CD14-positive monocyte (primary cell): ENCODE measurements at regions not wholly inside any gene's neighbourhood (a gene's known extent, or its start where the extent isn't known, plus 50 kb on each side); places are given as distances from the start of the nearest gene placed in this dataset.

Experiments
- DNase-seq, 3 donors: peaks; one replicate each; pipeline ENCODE4 v3.0.0-alpha.2; 2011 to 2022
- H2AFZ ChIP-seq: 2 replicates; pipeline ENCODE4 v1.6.0; 2012; ENCODE audit warnings: mild to moderate bottlenecking, low read depth, low read length, inconsistent platforms; ENCODE audit not compliant: insufficient read depth, poor library complexity, severe bottlenecking
- H3K27ac ChIP-seq, 2 donors: 1 replicate in 1 of 2; 2 replicates in 1 of 2; pipeline ENCODE4 v1.5.1; 2012 to 2013; ENCODE audit warnings: low read length in 2 of 2, control low read depth in 1 of 2, inconsistent platforms in 1 of 2, low read depth in 1 of 2, mild to moderate bottlenecking in 1 of 2
- H3K27me3 ChIP-seq, 2 donors: one replicate each; pipeline versions ENCODE4 v1.6.0 to v1.6.1; 2011 to 2013; ENCODE audit warnings: low read length in 2 of 2; ENCODE audit not compliant: control insufficient read depth in 2 of 2, insufficient read depth in 2 of 2
- H3K36me3 ChIP-seq, 2 donors: replicated peaks in 1 of 2; 1 replicate in 1 of 2; 2 replicates in 1 of 2; pipeline versions ENCODE4 v1.5.1 to v1.6.1; 2012 to 2013; ENCODE audit warnings: low read length in 2 of 2, control low read depth in 1 of 2, inconsistent platforms in 1 of 2, mild to moderate bottlenecking in 1 of 2; ENCODE audit not compliant: insufficient read depth in 2 of 2, control insufficient read depth in 1 of 2
- H3K4me1 ChIP-seq, 2 donors: 1 replicate in 1 of 2; 2 replicates in 1 of 2; pipeline versions ENCODE4 v1.5.1 to v1.6.1; 2012 to 2013; ENCODE audit warnings: low read length in 2 of 2, control low read depth in 1 of 2, inconsistent platforms in 1 of 2, mild to moderate bottlenecking in 1 of 2, moderate library complexity in 1 of 2; ENCODE audit not compliant: insufficient read depth in 2 of 2, control insufficient read depth in 1 of 2
- H3K4me2 ChIP-seq: replicated peaks from 2 replicates; pipeline ENCODE3; 2012; ENCODE audit warnings: low read length, moderate library complexity, mild to moderate bottlenecking; ENCODE audit not compliant: poor library complexity, severe bottlenecking; ENCODE audit errors: extremely low read depth
- H3K4me3 ChIP-seq, 3 experiments: fragments of 200-600 bp in 1 of 3; sonication (generic) in 1 of 3; replicated peaks in 1 of 3; 1 replicate in 2 of 3; 2 replicates in 1 of 3; pipeline ENCODE4 v1.5.1; 2011 to 2013; ENCODE audit warnings: low read length in 3 of 3, mild to moderate bottlenecking in 3 of 3, control low read depth in 2 of 3, low read depth in 2 of 3, inconsistent platforms in 1 of 3, moderate library complexity in 1 of 3
- H3K79me2 ChIP-seq: 2 replicates; pipeline ENCODE4 v1.6.0; 2012; ENCODE audit warnings: mild to moderate bottlenecking, control low read depth, inconsistent platforms, low read length, moderate library complexity; ENCODE audit not compliant: insufficient read depth
- H3K9ac ChIP-seq: 2 replicates; pipeline ENCODE4 v1.6.0; 2017; ENCODE audit warnings: low read length, mild to moderate bottlenecking; ENCODE audit not compliant: insufficient read depth, poor library complexity, severe bottlenecking
- H3K9me3 ChIP-seq, 2 donors: replicated peaks in 1 of 2; 1 replicate in 1 of 2; 2 replicates in 1 of 2; pipeline versions ENCODE4 v1.5.1 to v1.6.1; 2012 to 2013; ENCODE audit warnings: low read length in 2 of 2, control low read depth in 1 of 2; ENCODE audit not compliant: control insufficient read depth in 1 of 2, insufficient read depth in 1 of 2
- H4K20me1 ChIP-seq: 2 replicates; pipeline ENCODE4 v1.6.0; 2012; ENCODE audit warnings: mild to moderate bottlenecking, low read length, control low read depth, moderate library complexity; ENCODE audit not compliant: insufficient read depth
- H3K27ac Mint-ChIP-seq, 7 donors: one replicate each; pipeline ENCODE4 v1.8.0; 2020; ENCODE audit warnings: mild to moderate bottlenecking in 7 of 7, mixed read lengths in 7 of 7, moderate library complexity in 6 of 7, inconsistent platforms in 2 of 7
- H3K27me3 Mint-ChIP-seq, 3 donors: one replicate each; pipeline ENCODE4 v1.8.0; 2021 to 2022; ENCODE audit warnings: low read depth in 3 of 3, mild to moderate bottlenecking in 3 of 3, mixed read lengths in 3 of 3, moderate library complexity in 3 of 3, inconsistent platforms in 1 of 3
- H3K36me3 Mint-ChIP-seq, 2 donors: one replicate each; pipeline ENCODE4 v1.8.0; 2020; ENCODE audit warnings: mixed read lengths in 2 of 2, inconsistent platforms in 1 of 2, mild to moderate bottlenecking in 1 of 2
- H3K4me1 Mint-ChIP-seq: one replicate; pipeline ENCODE4 v1.8.0; 2020; ENCODE audit warnings: mild to moderate bottlenecking, mixed read lengths
- H3K4me3 Mint-ChIP-seq, 2 donors: one replicate each; pipeline ENCODE4 v1.8.0; 2020; ENCODE audit warnings: mild to moderate bottlenecking in 2 of 2, mixed read lengths in 2 of 2, moderate library complexity in 1 of 2
- H3K9me3 Mint-ChIP-seq, 7 donors: one replicate each; pipeline ENCODE4 v1.8.0; 2020 to 2022; ENCODE audit warnings: mixed read lengths in 7 of 7, mild to moderate bottlenecking in 6 of 7, moderate library complexity in 6 of 7, inconsistent platforms in 2 of 7
- CTCF ChIP-seq: fragments of 200-600 bp; IDR thresholded peaks from one replicate; pipeline ENCODE4 v1.8.0; 2022; ENCODE audit warnings: antibody characterized with exemption, mild to moderate bottlenecking
- WGBS: methylation state at CpG from one replicate; pipeline ENCODE4 v1.1.5; 2013; ENCODE audit warnings: missing lambda C conversion rate; ENCODE audit not compliant: insufficient coverage; 5-methylcytosine and 5-hydroxymethylcytosine counted together
- intact Hi-C, 2 donors: fragments of 100-400 bp; cut with micrococcal nuclease; formaldehyde crosslinking; loops; one replicate each; pipeline versions ENCODE4 v1.15.0 to v1.15.1; 2023

- TF ChIP-seq CTCF: no peak
- no peaks in the 10 kb centered on the region for H3K4me1 ChIP-seq
- no peaks in the 10 kb centered on the region for H3K36me3 Mint-ChIP-seq
- no peaks in the 10 kb centered on the region for H4K20me1 ChIP-seq
- no peak overlapping the region for H3K4me3 Mint-ChIP-seq
- H3K27ac Mint-ChIP-seq: no peak overlapping the region
- H3K9ac ChIP-seq: no peak overlapping the region
- intact Hi-C loops: no loop called here
- no peaks in the 10 kb centered on the region for H3K36me3 ChIP-seq
- no peaks in the 10 kb centered on the region for H3K27me3 ChIP-seq
- no peaks in the 10 kb centered on the region for H3K4me1 Mint-ChIP-seq
- no peaks in the 10 kb centered on the region for H3K9me3 Mint-ChIP-seq
- H2AFZ ChIP-seq: no peak overlapping the region
- peaks cover 0 to 3% (median 0%) of the 10 kb centered on the region in 3 donors for H3K27me3 Mint-ChIP-seq
- no peak overlapping the region for H3K4me2 ChIP-seq
- WGBS: 93% methylated on average over 7 of the region's 7 CpGs
- no peaks in the 10 kb centered on the region for H3K9me3 ChIP-seq
- H3K27ac ChIP-seq: no peak overlapping the region
- no peaks in the 10 kb centered on the region for H3K79me2 ChIP-seq
- H3K4me3 ChIP-seq: no peak overlapping the region
- no peak for DNase-seq
These were observed 107.2 kb upstream of the ZNF462 start for GRCh38 chr9:106755736-106756135.

- Histone ChIP-seq H3K27me3 (no peaks in the 10 kb centered on the region), H3K36me3 (no peaks in the 10 kb centered on the region), H3K4me2 (no peak overlapping the region), H3K4me1 (no peaks in the 10 kb centered on the region), H2AFZ (no peak overlapping the region), H3K4me3 (no peak overlapping the region), H3K79me2 (no peaks in the 10 kb centered on the region), H4K20me1 (no peaks in the 10 kb centered on the region), H3K9ac (no peak overlapping the region), H3K9me3 (no peaks in the 10 kb centered on the region), H3K27ac (no peak overlapping the region)
- WGBS: 0% methylated on average over 1 of the region's 2 CpGs
- Mint-ChIP-seq H3K9me3 (peaks cover 0 to 1% (median 0%) of the 10 kb centered on the region in 7 donors), H3K4me3 (no peak overlapping the region), H3K27me3 (no peaks in the 10 kb centered on the region), H3K4me1 (no peaks in the 10 kb centered on the region), H3K27ac (no peak overlapping the region), H3K36me3 (no peaks in the 10 kb centered on the region)
- no peak for DNase-seq
- TF ChIP-seq CTCF: no peak
- intact Hi-C loops: no loop called here
These were observed 105.5 kb upstream of the ZNF462 start for GRCh38 chr9:106757514-106757913.
